Endothelial cell of umbilical vein (primary cell): ENCODE measurements at regions not wholly inside any gene's neighbourhood (a gene's known extent, or its start where the extent isn't known, plus 50 kb on each side); places are given as distances from the start of the nearest gene placed in this dataset.

Experiments
- EZH2 ChIP-seq: IDR thresholded peaks from 2 replicates; pipeline ENCODE4 v1.6.1; 2012; ENCODE audit warnings: borderline replicate concordance, low read depth, mild to moderate bottlenecking, moderate library complexity, low read length, inconsistent platforms; ENCODE audit not compliant: severe bottlenecking
- GATA2 ChIP-seq: IDR thresholded peaks from 2 replicates; pipeline ENCODE4 v1.7.0; 2011; ENCODE audit warnings: low read depth, mild to moderate bottlenecking, moderate library complexity, mixed read lengths, low read length; ENCODE audit not compliant: insufficient read length, insufficient read depth
- MYC ChIP-seq: IDR thresholded peaks from one replicate; pipeline ENCODE4 v1.6.1; 2011; ENCODE audit warnings: mild to moderate bottlenecking, low read depth, low read length
- POLR2A ChIP-seq: IDR thresholded peaks from 2 replicates; pipeline ENCODE4 v1.6.1; 2012; ENCODE audit warnings: low read depth, mild to moderate bottlenecking, control low read depth, low read length
- POLR2AphosphoS5 ChIP-seq: IDR thresholded peaks from 2 replicates; pipeline ENCODE4 v1.6.1; 2012; ENCODE audit warnings: low read depth, mild to moderate bottlenecking, control low read depth, low read length, moderate library complexity; ENCODE audit not compliant: insufficient read depth
- TF ChIP-seq, protein P1 (sequence below), 2 donors: IDR thresholded peaks; 1 replicate in 1 of 2; 2 replicates in 1 of 2; pipeline ENCODE4 v1.5.1; 2011; ENCODE audit warnings: low read length in 2 of 2, mild to moderate bottlenecking in 2 of 2, moderate library complexity in 2 of 2, control low read depth in 1 of 2, inconsistent platforms in 1 of 2, low read depth in 1 of 2; ENCODE audit not compliant: insufficient read depth in 1 of 2; ENCODE audit errors: extremely low read depth in 1 of 2
- TF ChIP-seq, protein P2 (sequence below): IDR thresholded peaks from 2 replicates; pipeline ENCODE4 v1.6.1; 2011; ENCODE audit not compliant: insufficient read depth, insufficient read length

DNA sequence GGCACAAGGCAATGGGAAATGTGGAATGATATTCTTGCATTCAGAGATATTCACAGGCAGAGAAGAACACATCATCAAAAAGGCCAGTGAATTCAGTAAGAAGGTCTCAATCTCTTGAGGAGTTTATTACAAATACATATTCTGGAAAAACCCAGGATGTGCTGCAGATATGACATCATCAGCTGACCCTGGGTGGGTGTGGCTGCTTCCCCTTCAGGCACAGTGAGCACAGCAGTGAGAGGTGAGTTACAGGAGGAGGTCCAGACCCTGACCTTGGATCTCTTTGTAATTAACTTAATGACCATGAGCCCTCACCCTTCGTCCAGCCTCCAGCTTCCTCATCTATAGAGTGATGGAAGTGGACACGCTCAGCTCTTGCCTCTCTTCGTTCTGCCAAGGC is 147.5 kb upstream of the SYNDIG1 start:
- TF ChIP-seq, protein P1, sequence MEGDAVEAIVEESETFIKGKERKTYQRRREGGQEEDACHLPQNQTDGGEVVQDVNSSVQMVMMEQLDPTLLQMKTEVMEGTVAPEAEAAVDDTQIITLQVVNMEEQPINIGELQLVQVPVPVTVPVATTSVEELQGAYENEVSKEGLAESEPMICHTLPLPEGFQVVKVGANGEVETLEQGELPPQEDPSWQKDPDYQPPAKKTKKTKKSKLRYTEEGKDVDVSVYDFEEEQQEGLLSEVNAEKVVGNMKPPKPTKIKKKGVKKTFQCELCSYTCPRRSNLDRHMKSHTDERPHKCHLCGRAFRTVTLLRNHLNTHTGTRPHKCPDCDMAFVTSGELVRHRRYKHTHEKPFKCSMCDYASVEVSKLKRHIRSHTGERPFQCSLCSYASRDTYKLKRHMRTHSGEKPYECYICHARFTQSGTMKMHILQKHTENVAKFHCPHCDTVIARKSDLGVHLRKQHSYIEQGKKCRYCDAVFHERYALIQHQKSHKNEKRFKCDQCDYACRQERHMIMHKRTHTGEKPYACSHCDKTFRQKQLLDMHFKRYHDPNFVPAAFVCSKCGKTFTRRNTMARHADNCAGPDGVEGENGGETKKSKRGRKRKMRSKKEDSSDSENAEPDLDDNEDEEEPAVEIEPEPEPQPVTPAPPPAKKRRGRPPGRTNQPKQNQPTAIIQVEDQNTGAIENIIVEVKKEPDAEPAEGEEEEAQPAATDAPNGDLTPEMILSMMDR (IDR thresholded peaks at IDR 0.05; ENCODE audit: extremely low read depth in 1 of 2, insufficient read depth in 1 of 2, low read depth in 1 of 2, low read length in 2 of 2): no peak
- TF ChIP-seq GATA2 (no peak), EZH2 (no peak), MYC (no peak), POLR2A (no peak), POLR2AphosphoS5 (no peak)
- TF ChIP-seq, protein P2, sequence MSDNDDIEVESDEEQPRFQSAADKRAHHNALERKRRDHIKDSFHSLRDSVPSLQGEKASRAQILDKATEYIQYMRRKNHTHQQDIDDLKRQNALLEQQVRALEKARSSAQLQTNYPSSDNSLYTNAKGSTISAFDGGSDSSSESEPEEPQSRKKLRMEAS: no peak
